Esophagus muscularis mucosa (tissue), 4 donors: ENCODE measurements at regions not wholly inside any gene's neighbourhood (a gene's known extent, or its start where the extent isn't known, plus 50 kb on each side); places are given as distances from the start of the nearest gene placed in this dataset.

Experiments used
- DNase-seq: peaks from one replicate; pipeline ENCODE4 v3.0.0-alpha.2; 2017; ENCODE audit errors: extremely low spot score
- H3K27ac ChIP-seq, 4 donors: fragments of 200-600 bp; sonication (generic); replicated peaks in 1 of 4; 1 replicate in 3 of 4; 2 replicates in 1 of 4; pipeline ENCODE4 v1.5.1; 2016 to 2019; ENCODE audit warnings: mild to moderate bottlenecking in 1 of 4
- H3K27me3 ChIP-seq, 4 donors: fragments of 200-600 bp; sonication (generic); one replicate each; pipeline versions ENCODE4 v1.5.1 to v1.6.0; 2016 to 2019
- H3K36me3 ChIP-seq, 4 donors: fragments of 200-600 bp; sonication (generic); one replicate each; pipeline ENCODE4 v1.5.1; 2016 to 2019
- H3K4me1 ChIP-seq, 4 donors: fragments of 200-600 bp; sonication (generic); one replicate each; pipeline ENCODE4 v1.5.1; 2016 to 2019
- H3K4me3 ChIP-seq, 4 donors: fragments of 200-600 bp; sonication (generic); 1 replicate in 2 of 4; 2 replicates in 2 of 4; pipeline ENCODE4 v1.5.1; 2016 to 2019; ENCODE audit warnings: mild to moderate bottlenecking in 4 of 4, moderate library complexity in 1 of 4
- H3K9me3 ChIP-seq, 4 donors: fragments of 200-600 bp; sonication (generic); 1 replicate in 3 of 4; 2 replicates in 1 of 4; pipeline ENCODE4 v1.5.1; 2016 to 2019
- EP300 ChIP-seq: sonication (generic); formaldehyde crosslinking; IDR thresholded peaks from one replicate; pipeline ENCODE4 v1.6.1; 2017; ENCODE audit warnings: antibody characterized with exemption
- POLR2A ChIP-seq: fragments of 450-650 bp; IDR thresholded peaks from one replicate; pipeline ENCODE4 v1.6.1; 2017; ENCODE audit warnings: antibody characterized with exemption, moderate library complexity, mild to moderate bottlenecking, low read depth
- POLR2AphosphoS5 ChIP-seq, 2 donors: sonication (generic); formaldehyde crosslinking; IDR thresholded peaks; one replicate each; pipeline ENCODE4 v1.6.1; 2017; ENCODE audit warnings: antibody characterized with exemption in 2 of 2
- WGBS: methylation state at CpG from one replicate; pipeline ENCODE4 v1.1.5; 2018; 5-methylcytosine and 5-hydroxymethylcytosine counted together
- intact Hi-C: fragments of 100-400 bp; cut with DNase I; formaldehyde crosslinking; loops from one replicate; pipeline ENCODE4 v1.15.1; 2023
- TF ChIP-seq, protein P1 (sequence below), 3 experiments: fragments of 200-600 bp in 2 of 3; fragments of 450-650 bp in 1 of 3; sonication (generic) in 2 of 3; IDR thresholded peaks; one replicate each; pipeline ENCODE4 v1.5.1; 2017 to 2019; ENCODE audit warnings: antibody characterized with exemption in 3 of 3, mild to moderate bottlenecking in 2 of 3, moderate library complexity in 1 of 3

DNA sequence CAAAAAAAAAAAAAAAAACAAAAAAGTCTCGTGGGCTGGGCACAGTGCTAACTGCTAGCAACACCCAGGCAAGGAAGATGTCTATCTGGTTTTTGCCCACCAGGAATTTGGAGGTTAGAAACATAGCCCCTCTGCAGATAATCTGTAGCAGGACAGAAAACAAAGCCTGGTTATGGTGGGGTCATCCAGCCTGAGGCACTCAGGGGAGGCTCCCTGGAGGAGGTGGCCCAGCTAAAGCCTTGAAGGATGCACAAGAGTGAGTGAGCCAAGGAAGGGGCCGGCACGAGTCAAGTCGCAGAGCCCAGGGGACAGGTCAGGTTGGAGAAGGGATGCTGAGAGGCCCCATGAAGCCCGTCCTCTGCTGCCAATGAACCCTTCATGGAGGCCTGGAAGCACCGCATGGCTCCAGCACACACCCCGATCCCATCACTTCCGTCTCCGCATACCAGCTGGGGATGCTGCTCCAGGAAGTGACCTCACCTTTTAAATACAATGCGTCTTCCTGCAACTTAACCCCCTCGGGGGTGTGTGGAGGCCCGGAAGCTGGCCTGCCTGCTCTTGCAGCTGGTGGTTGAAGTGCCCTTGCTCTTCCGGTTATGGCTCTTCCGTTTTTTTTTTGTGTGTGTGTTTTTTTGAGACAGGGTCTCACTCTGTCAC lies 86.5 kb downstream of the ENGASE start:
- no peak overlapping the region for H3K4me3 ChIP-seq
- H3K27me3 ChIP-seq, result peaks cover 0 to 66% (median 0%) of the 10 kb centered on the region in 4 donors
- no peak for DNase-seq

DNA sequence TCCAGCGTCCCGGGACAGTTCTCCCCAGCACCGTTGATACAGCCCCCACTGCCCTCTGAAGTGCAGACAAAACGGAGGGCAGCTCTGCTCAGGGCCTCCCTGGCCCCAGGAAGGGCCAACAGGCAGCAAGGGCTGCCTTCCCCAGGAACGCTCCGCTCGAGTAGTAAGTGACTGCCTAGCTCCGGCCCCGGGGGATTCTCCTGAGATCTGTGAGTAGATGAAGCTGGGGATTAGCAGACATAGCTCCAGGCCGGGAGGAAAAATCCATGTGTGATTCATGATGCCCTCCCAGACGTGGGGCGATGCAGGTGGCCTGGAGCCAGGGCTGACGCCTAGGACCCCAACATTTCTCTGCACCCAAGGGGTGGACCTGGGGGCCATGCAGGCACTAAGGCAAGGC lies 85.3 kb downstream of the ENGASE start:
- Histone ChIP-seq H3K27me3 (peaks cover 0 to 56% (median 0%) of the 10 kb centered on the region in 4 donors), H3K9me3 (no peaks in the 10 kb centered on the region), H3K36me3 (no peaks in the 10 kb centered on the region), H3K4me1 (no peaks in the 10 kb centered on the region), H3K4me3 (no peak overlapping the region), H3K27ac (no peak overlapping the region)
- intact Hi-C loops, result no loop called here
- no peak for DNase-seq
- 73% methylated on average over 8 of the region's 13 CpGs for WGBS
- TF ChIP-seq POLR2AphosphoS5 (IDR thresholded peaks at IDR 0.05), result no peak
- TF ChIP-seq POLR2A, result no peak
- no peak for TF ChIP-seq EP300
- TF ChIP-seq, protein P1, sequence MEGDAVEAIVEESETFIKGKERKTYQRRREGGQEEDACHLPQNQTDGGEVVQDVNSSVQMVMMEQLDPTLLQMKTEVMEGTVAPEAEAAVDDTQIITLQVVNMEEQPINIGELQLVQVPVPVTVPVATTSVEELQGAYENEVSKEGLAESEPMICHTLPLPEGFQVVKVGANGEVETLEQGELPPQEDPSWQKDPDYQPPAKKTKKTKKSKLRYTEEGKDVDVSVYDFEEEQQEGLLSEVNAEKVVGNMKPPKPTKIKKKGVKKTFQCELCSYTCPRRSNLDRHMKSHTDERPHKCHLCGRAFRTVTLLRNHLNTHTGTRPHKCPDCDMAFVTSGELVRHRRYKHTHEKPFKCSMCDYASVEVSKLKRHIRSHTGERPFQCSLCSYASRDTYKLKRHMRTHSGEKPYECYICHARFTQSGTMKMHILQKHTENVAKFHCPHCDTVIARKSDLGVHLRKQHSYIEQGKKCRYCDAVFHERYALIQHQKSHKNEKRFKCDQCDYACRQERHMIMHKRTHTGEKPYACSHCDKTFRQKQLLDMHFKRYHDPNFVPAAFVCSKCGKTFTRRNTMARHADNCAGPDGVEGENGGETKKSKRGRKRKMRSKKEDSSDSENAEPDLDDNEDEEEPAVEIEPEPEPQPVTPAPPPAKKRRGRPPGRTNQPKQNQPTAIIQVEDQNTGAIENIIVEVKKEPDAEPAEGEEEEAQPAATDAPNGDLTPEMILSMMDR (IDR thresholded peaks at IDR 0.05), result no peak

More for the DNA sequence above, 86.5 kb downstream of the ENGASE start:
- no peak overlapping the region for H3K27ac ChIP-seq
- no peaks in the 10 kb centered on the region for H3K36me3 ChIP-seq
- H3K9me3 ChIP-seq, result no peaks in the 10 kb centered on the region
- TF ChIP-seq, protein P1 (IDR thresholded peaks at IDR 0.05), result no peak
- TF ChIP-seq POLR2AphosphoS5 (IDR thresholded peaks at IDR 0.05), result no peak
- 59% methylated on average over 14 of the region's 14 CpGs for WGBS
- intact Hi-C loops, result no loop called here
- H3K4me1 ChIP-seq, result no peaks in the 10 kb centered on the region

DNA sequence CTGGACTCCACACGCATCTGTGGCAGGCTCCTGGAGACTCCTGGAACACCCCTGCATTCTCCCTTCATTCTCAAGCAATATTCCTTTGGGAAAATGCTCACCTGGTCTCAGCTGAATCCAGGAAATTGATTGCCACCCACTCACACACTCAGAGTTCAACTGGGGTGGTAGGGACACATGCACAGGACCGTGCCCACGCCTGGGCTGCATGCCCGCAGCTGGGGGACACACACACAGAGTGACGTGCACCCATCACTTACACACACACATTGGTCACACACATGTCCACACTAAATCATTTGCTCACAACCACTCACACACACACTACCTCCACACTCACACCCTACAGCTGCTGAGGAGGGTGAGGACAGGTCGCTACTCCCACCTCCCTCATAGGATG lies 84.8 kb downstream of the ENGASE start:
- no peak for DNase-seq
- Histone ChIP-seq H3K27me3 (peaks cover 0 to 56% (median 0%) of the 10 kb centered on the region in 4 donors), H3K36me3 (no peaks in the 10 kb centered on the region), H3K27ac (no peak overlapping the region), H3K9me3 (no peaks in the 10 kb centered on the region), H3K4me3 (no peak overlapping the region), H3K4me1 (no peaks in the 10 kb centered on the region)
- 79% methylated on average over 6 of the region's 6 CpGs for WGBS
- TF ChIP-seq POLR2A (no peak), EP300 (no peak), POLR2AphosphoS5 (IDR thresholded peaks at IDR 0.05) (no peak)
- TF ChIP-seq, protein P1 (IDR thresholded peaks at IDR 0.05), result no peak
- intact Hi-C loops, result no loop called here

DNA sequence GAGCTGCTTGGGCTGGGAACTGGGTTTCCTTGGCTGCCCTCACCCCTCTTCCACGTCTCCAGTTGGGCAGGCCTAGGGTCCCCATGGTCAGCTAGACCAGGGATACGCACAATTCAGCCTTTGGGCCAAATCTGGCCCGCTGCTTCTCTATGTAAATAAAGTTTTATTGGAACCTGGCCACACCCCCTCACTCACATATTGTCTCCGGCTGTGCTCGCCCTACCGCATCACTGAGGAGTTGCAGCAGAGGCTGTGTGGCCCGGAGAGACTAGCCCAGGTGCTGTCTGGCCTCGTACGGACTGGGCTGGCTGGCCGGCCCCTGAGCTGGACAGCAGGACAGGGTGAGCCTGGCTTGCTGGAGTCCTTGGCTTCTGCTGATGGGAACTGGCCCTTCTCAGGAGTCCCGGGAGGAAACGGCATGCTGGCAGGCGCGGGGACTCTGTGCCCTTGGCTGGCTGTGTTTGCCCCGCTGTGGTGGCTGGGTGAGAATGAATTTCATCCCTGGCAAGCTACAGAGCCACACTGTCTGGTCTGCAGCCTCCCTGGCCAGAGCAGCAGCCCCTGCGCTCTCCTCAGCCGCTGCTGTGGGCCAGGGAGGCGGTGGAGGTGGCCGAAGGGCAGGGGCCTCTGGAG lies 82.0 kb downstream of the ENGASE start:
- Histone ChIP-seq H3K4me1 (no peaks in the 10 kb centered on the region), H3K36me3 (no peaks in the 10 kb centered on the region), H3K27me3 (peaks cover 0 to 64% (median 0%) of the 10 kb centered on the region in 4 donors), H3K9me3 (no peaks in the 10 kb centered on the region), H3K4me3 (no peak overlapping the region), H3K27ac (no peak overlapping the region)
- intact Hi-C loops, result no loop called here
- no peak for DNase-seq
- TF ChIP-seq POLR2AphosphoS5 (IDR thresholded peaks at IDR 0.05) (no peak), EP300 (no peak), POLR2A (no peak)
- TF ChIP-seq, protein P1 (IDR thresholded peaks at IDR 0.05), result no peak
- WGBS, result 86% methylated on average over 11 of the region's 19 CpGs
